GM13976 (cell line): ENCODE measurements at regions not wholly inside any gene's neighbourhood (a gene's known extent, or its start where the extent isn't known, plus 50 kb on each side); places are given as distances from the start of the nearest gene placed in this dataset.

Experiments
- DNase-seq: peaks from one replicate; pipeline ENCODE4 v3.0.0; 2012; ENCODE audit warnings: low spot score
- CTCF ChIP-seq: IDR thresholded peaks from 2 replicates; pipeline ENCODE4 v1.5.1; 2012; ENCODE audit warnings: borderline replicate concordance, mild to moderate bottlenecking; ENCODE audit not compliant: insufficient read depth; ENCODE audit errors: extremely low read depth, missing control alignments, control extremely low read depth
- in situ Hi-C: fragments of 300-500 bp; cut with MboI; formaldehyde crosslinking; loops from one replicate; pipeline ENCODE4 v1.12.0; 2022; ENCODE audit warnings: low sequenced_read_pairs, mixed read lengths, inconsistent platforms; ENCODE audit not compliant: unreplicated experiment

- TF ChIP-seq CTCF: no peak
- DNase-seq: no peak
- in situ Hi-C loops: no loop called here
Observed at GRCh38 chr4:126890383-126890782, 742.4 kb upstream of the INTU start.

GRCh38 chr4:126890994-126891393, 741.8 kb upstream of the INTU start:
- TF ChIP-seq CTCF: no peak
- in situ Hi-C loops: no loop called here
- DNase-seq: no peak

GRCh38 chr4:126894963-126895362, 737.8 kb upstream of the INTU start:
- DNase-seq: no peak
- no peak for TF ChIP-seq CTCF
- in situ Hi-C loops: no loop called here

- TF ChIP-seq CTCF: no peak
- in situ Hi-C loops: no loop called here
- DNase-seq: no peak
Observed at GRCh38 chr4:126895988-126896570, 736.7 kb upstream of the INTU start.

DNA sequence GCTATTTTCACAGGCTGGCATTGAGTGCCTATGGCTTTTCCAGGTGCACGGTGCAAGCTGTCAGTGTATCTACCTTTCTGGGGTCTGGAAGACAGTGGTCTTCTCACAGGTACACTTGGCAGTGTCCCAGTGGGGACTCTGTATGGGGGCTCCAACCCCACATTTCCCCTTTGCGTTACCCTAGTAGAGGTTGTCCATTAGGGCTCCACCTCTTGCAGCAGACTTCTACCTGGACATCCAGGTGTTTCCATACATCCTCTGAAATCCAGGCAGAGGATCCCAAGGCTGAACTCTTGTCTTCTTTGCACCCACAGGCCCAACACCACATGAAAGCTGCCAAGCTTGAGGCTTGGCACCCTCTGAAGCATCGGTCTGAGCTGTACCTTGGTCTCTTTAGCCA, 735.7 kb upstream of the INTU start:
- in situ Hi-C loops: no loop called here
- no peak for DNase-seq
- TF ChIP-seq CTCF: no peak

DNA sequence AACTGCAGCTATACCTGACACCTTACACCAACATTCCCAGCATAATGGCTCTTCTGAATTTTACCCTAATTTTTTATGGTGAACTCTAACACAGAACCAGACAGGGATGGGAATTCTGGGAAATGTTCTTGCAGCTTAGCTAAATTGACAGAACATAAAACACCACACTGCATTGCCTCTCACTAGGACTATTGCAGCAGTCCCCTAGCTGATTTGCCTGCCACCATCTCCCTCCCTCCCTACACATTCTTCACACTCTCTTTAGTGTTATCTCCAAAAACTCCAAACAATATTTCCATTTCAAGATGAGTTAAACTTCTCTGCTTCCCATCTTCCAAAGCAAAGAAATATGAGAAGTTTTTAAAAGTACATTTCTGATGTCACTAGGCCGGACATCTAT, 733.9 kb upstream of the INTU start:
- in situ Hi-C loops: no loop called here
- TF ChIP-seq CTCF: no peak
- DNase-seq: no peak
